SK-MEL-5 (cell line): ENCODE measurements at regions not wholly inside any gene's neighbourhood (a gene's known extent, or its start where the extent isn't known, plus 50 kb on each side); places are given as distances from the start of the nearest gene placed in this dataset.

Experiments
- DNase-seq: peaks from one replicate; pipeline ENCODE4 v3.0.0-alpha.2; 2016; ENCODE audit warnings: low read depth, low spot score
- in situ Hi-C: cut with HindIII; loops from 2 replicates; pipeline ENCODE4 v1.10.0; 2016; ENCODE audit warnings: low sequenced_read_pairs, high pct_unique_total_duplicates, low pct_unique_long_range_greater_than_20kb

DNA sequence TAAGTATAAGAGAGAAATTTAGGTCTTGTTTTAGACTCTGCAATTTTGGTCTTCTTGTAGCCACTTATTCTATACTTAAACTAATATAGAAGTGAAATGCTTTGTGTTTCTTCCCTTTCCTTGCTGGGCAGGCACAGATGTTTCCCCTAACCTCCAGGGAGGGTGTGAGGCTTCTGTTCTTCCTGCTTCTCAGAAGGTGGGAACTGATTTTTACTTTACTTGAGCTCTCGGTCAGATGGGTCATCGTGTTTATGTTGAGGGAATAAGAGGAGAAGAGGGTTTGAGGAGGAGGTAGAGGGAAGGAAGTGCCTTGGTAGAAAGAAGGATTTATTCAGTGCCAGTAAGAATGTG lies 92.5 kb upstream of the CXCR4 start:
- in situ Hi-C loops: no loop called here
- DNase-seq: no peak

- DNase-seq: no peak
- in situ Hi-C loops: no loop called here
Observed at GRCh38 chr2:136209561-136210454, 91.9 kb upstream of the CXCR4 start.

- in situ Hi-C loops: no loop called here
- DNase-seq: no peak
Observed at GRCh38 chr2:136208682-136209420, 90.9 kb upstream of the CXCR4 start.

DNA sequence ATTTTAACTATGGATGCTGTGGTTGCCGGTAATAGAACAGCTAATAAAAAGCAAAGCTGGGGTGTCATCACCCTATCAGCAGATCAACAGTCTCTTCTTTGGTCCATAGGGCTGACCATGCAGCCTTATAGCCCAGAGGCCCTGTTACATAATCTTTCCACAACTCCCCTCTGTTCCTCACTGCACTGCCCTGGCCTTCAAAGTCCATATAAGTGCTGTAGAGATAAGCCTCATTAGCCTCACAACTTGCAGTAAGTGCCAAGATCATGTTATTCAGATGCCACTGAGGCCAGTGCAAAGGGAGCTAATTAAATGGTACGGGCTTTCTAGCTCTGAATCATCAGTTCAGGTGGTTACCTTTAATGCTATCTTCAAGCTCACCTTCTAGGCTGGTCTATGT lies 89.7 kb upstream of the CXCR4 start:
- in situ Hi-C loops: no loop called here
- no peak for DNase-seq

GRCh38 chr2:136207030-136207623 lies 89.2 kb upstream of the CXCR4 start:
- DNase-seq: no peak
- in situ Hi-C loops: no loop called here

GRCh38 chr2:136206613-136207012 lies 88.7 kb upstream of the CXCR4 start:
- in situ Hi-C loops: no loop called here
- DNase-seq: no peak

DNA sequence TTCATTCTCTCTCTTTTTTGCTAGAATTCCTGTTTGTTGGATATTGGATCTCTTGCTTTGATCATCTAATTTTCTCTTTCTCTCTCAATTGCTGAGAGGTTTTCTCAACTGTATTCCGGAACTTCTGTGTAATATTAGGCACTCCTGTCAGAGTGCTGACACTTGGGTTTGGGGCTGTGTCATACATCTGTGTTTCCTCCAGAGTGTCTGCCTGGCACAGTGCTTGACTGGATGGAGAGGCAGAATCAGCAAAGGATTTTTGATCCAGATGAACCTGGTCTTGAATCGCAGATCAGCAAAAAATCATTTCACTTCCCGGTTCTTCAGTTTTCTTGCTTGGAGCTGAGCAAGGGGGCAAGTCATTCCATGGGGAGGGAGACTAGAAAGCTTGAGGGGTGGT lies 87.7 kb upstream of the CXCR4 start:
- in situ Hi-C loops: no loop called here
- no peak for DNase-seq

- no peak for DNase-seq
- in situ Hi-C loops: no loop called here
Observed at GRCh38 chr2:136204971-136205370, 87.0 kb upstream of the CXCR4 start.

DNA sequence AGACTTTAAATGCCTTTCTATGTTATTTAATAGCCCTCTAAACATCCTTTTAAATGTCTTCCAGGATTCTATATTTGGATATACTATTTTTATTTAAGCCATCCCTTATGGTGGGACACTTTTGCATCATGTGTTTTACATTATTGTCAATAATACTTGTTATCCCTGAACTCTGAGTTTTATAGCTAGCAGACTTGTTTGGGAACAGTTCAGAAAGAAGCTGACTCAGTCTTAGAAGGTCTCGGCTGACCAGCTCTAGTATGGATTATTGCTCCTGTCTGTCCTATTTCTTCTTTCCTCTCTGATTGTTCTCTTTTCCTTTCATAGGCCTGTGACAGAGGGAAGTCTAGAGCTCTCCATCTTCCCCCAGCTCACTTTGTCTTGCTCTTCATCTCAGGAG lies 77.3 kb upstream of the CXCR4 start:
- DNase-seq: no peak
- in situ Hi-C loops: no loop called here

DNA sequence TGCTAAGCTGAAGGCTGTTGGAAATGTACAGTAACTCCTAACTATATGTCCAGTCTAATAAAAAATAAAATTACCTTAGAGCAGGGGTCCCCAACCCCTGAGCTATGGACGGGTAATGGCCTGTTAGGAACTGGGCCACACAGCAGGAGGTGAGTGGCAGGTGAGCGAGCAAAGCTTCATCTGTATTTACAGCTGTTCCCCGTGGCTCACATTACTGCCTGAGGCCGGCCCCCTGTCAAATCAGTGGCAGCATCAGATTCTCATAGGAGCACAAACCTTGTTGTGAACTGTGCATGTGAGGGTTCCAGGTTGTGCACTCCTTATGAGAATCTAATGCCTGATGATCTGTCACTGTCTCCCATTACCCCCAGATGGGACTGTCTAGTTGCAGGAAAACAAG lies 73.1 kb upstream of the CXCR4 start:
- in situ Hi-C loops: no loop called here
- no peak for DNase-seq

- no peak for DNase-seq
- in situ Hi-C loops: no loop called here
Observed at GRCh38 chr2:136189221-136189782, 71.4 kb upstream of the CXCR4 start.

DNA sequence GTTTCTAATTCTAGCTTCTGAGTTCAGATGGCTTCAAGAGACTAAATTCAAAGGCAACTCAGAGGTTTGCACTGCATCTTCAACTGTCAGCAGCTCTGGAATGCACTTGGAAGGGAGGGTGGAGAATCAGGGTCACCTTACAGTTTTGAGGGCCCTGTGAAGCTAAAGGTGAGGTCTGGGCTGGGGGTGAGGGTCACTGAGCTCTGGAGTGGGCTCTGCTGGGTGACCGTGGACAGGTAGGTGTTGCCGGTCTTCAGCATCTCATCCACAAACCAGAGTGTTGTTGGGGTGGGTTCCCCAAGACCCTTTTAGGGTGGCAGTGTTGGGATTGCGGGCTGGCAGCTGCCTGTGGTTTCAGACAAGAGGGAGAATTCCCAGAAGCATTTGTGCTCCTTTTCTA lies 70.1 kb upstream of the CXCR4 start:
- in situ Hi-C loops: no loop called here
- DNase-seq: no peak

DNA sequence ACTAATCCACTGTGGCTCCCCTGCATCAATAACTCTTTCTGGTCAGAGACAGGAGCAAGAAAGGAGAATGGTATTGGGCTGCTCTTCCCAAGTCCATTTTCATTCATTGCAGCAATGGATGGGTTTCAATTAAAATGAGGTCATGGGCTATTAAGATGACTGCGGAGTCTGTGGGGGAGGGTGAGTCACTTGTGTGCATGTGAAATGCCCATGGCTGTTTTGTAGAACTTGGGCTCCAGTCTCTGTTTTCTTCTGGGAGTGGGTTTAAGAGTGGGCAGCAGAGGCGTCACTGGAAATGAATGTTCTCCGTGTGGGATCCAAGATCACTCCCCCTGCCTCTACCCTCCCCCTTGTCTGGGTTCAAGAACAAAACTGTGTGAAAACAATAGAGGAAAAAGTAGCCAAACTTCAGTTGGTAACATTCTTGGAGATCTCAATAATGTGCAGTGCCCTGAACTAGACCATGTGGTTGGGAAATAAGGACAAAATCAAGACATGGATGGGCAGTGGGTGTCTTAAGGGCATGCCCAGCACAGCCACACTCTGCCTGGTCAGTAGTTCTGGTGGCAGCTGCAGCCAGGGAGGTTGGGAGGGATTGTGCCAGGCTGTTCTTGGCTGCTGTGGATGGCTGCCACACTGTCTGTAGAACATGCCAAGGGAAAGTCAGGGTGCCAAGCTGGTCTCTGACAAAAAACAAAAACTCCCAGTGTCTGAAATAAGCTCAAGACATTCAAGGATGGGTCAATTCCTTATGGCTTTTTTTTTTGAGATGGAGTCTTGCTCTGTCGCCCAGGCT lies 68.2 kb upstream of the CXCR4 start:
- in situ Hi-C loops: no loop called here
- peak; percentile 22 for DNase-seq

GRCh38 chr2:136183097-136183496 lies 65.1 kb upstream of the CXCR4 start:
- in situ Hi-C loops: no loop called here

DNA sequence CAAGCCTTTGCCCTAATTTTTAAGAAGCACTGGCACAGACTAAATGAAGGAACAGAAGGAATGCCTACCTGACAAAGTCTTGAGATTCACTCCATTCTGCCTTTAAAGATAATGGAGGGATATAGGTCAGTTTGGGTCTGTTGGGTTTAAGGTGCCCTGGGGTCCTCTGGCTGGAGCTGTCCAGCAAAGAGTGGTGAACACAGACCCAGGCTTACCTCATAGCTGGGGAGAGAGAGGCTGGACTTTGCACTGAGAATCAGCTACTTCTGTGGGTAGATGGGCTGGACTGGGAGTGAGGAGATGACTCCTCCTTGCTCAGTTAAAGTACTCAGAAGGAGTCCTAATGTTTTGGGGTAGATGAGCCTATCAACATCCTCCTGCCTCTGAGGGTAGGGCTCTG lies 64.4 kb upstream of the CXCR4 start:
- DNase-seq: no peak
- in situ Hi-C loops: no loop called here

More at GRCh38 chr2:136183097-136183496, 65.1 kb upstream of the CXCR4 start:
- peak; percentile 31 for DNase-seq

- no peak for DNase-seq
- in situ Hi-C loops: no loop called here
Observed at GRCh38 chr2:136179602-136179975, 61.6 kb upstream of the CXCR4 start.

DNA sequence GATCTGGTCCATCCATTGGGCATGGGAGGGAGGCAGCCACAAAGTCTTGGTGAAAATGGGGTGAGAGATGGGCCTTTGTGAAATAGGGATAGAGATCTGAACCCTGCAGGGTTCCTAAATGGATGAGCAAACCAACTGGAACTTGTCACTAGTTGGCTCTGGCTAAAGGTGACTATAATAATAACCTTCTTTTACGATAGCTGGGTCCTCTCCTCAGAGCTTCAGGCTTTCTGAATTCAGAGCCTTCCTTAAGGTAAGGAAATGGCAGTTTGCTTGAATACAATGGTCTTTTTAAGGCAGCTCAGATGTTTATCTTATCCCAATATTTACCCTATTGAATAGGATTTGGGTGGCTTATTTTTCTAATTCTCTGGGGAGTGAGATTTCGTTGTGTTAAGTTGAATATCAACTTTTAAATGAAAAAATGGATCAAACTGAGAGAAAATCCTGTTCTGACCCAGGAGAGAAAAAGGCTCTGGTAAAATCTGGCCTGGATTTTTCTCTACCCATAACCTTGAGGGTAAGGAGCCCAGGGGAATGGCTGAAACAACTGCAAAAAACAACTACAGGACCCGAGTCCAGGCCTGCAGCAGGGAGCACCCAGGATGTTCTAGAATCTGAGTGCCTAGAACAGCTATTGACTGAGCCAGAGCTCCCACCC lies 61.1 kb upstream of the CXCR4 start:
- in situ Hi-C loops: no loop called here
- no peak for DNase-seq
